HCT116 (cell line): ENCODE measurements at regions not wholly inside any gene's neighbourhood (a gene's known extent, or its start where the extent isn't known, plus 50 kb on each side); places are given as distances from the start of the nearest gene placed in this dataset.

Experiments
- ATAC-seq: fragments of 200-7000 bp; cut with Tn5 transposase; 2 replicates; pipeline ENCODE4 v1.9.1; 2020; ENCODE audit warnings: mild to moderate bottlenecking, moderate library complexity
- BruUV-seq: library from RNA; stranded (reverse); fragments of 400-500 nt; replicated peaks from 2 replicates; lab custom pipeline; 2021; lab: Mats Ljungman, UMichigan
- CTCF ChIA-PET: fragments of 300-600 bp; sonication (Branson Sonifier 250); formaldehyde crosslinking; loops from one replicate; lab custom pipeline; 2021; ENCODE audit warnings: antibody characterized with exemption; lab: Charles Lee
- POLR2A ChIA-PET: fragments of 300-600, 350-600 bp; sonication (Branson Sonifier 250); formaldehyde crosslinking; loops from one replicate; lab custom pipeline; 2021; ENCODE audit warnings: antibody characterized with exemption; lab: Charles Lee
- RAD21 ChIA-PET, 2 experiments: fragments of 300-600 bp; sonication (Branson Sonifier 250); formaldehyde crosslinking; loops; one replicate each; lab custom pipeline; 2023; ENCODE audit warnings: low total read pairs in 2 of 2; ENCODE audit not compliant: uncharacterized antibody in 2 of 2, unreplicated experiment in 2 of 2, low non-redundant PET in 1 of 2; lab: Charles Lee
- DNase-seq: peaks from one replicate; pipeline ENCODE4 v3.0.0-alpha.2; 2010; ENCODE audit warnings: low read depth, low spot score
- H2AFZ ChIP-seq: fragments of 200-600 bp; shearing (Covaris generic), sonication (generic); 2 replicates; pipeline ENCODE4 v1.6.1; 2017; ENCODE audit warnings: low read depth, mixed run types, mixed read lengths, antibody characterized with exemption, low read length; ENCODE audit not compliant: poor library complexity, severe bottlenecking
- H3K27ac ChIP-seq: 2 replicates; pipeline ENCODE4 v1.5.1; 2012; ENCODE audit warnings: low read depth, low read length
- H3K27me3 ChIP-seq: fragments of 200-600 bp; sonication (generic); 2 replicates; pipeline ENCODE4 v1.6.1; 2016; ENCODE audit warnings: mixed run types, low read length, mixed read lengths; ENCODE audit not compliant: insufficient read depth
- H3K36me3 ChIP-seq, 2 experiments: fragments of 200-500 bp in 1 of 2; fragments of 200-600 bp in 1 of 2; sonication (Bioruptor generic) in 1 of 2; sonication (generic) in 1 of 2; 2 replicates each; pipeline versions ENCODE4 v1.5.1 to v1.6.1; 2014 to 2016; ENCODE audit warnings: low read length in 2 of 2, inconsistent platforms in 1 of 2, mixed read lengths in 1 of 2, mixed run types in 1 of 2; ENCODE audit not compliant: insufficient read depth in 2 of 2, control insufficient read depth in 1 of 2
- H3K4me1 ChIP-seq, 2 experiments: fragments of 200-600 bp in 1 of 2; sonication (generic) in 1 of 2; 2 replicates each; pipeline versions ENCODE4 v1.5.1 to v1.6.1; 2012 to 2017; ENCODE audit warnings: low read length in 2 of 2, inconsistent platforms in 1 of 2, mild to moderate bottlenecking in 1 of 2, mixed read lengths in 1 of 2, mixed run types in 1 of 2, moderate library complexity in 1 of 2; ENCODE audit not compliant: insufficient read depth in 2 of 2, control insufficient read depth in 1 of 2
- H3K4me2 ChIP-seq: fragments of 200-600 bp; sonication (generic); 2 replicates; pipeline ENCODE4 v1.6.1; 2017; ENCODE audit warnings: mixed run types, low read length, mixed read lengths
- H3K4me3 ChIP-seq, 2 experiments: fragments of 200-600 bp in 1 of 2; sonication (generic) in 1 of 2; replicated peaks in 1 of 2; 2 replicates each; pipeline ENCODE4 v1.5.1; 2011 to 2016; ENCODE audit warnings: low read length in 2 of 2, control low read depth in 1 of 2, low read depth in 1 of 2, mild to moderate bottlenecking in 1 of 2, mixed read lengths in 1 of 2, mixed run types in 1 of 2
- H3K79me2 ChIP-seq: fragments of 200-600 bp; sonication (generic); 2 replicates; pipeline ENCODE4 v1.6.1; 2017; ENCODE audit warnings: mild to moderate bottlenecking, mixed run types, low read length, moderate library complexity, mixed read lengths; ENCODE audit not compliant: insufficient read depth
- H3K9ac ChIP-seq: fragments of 200-600 bp; sonication (generic); 2 replicates; pipeline ENCODE4 v1.6.1; 2016; ENCODE audit warnings: low read length, mixed read lengths
- H3K9me2 ChIP-seq: fragments of 200-600 bp; sonication (generic), shearing (Covaris generic); 2 replicates; pipeline ENCODE4 v1.6.1; 2017; ENCODE audit warnings: mixed run types, mild to moderate bottlenecking, moderate library complexity; ENCODE audit not compliant: insufficient read depth
- H3K9me3 ChIP-seq, 2 experiments: fragments of 200-500 bp in 1 of 2; fragments of 200-600 bp in 1 of 2; sonication (Bioruptor generic) in 1 of 2; sonication (generic) in 1 of 2; 2 replicates each; pipeline ENCODE4 v1.6.1; 2014 to 2017; ENCODE audit warnings: low read length in 2 of 2, mixed read lengths in 2 of 2, inconsistent platforms in 1 of 2, low read depth in 1 of 2, mild to moderate bottlenecking in 1 of 2, mixed run types in 1 of 2, moderate library complexity in 1 of 2; ENCODE audit not compliant: control insufficient read depth in 1 of 2, insufficient read depth in 1 of 2
- H4K20me1 ChIP-seq: fragments of 200-600 bp; sonication (generic), shearing (Covaris generic); 2 replicates; pipeline ENCODE4 v1.6.1; 2017; ENCODE audit warnings: mixed run types, mild to moderate bottlenecking, moderate library complexity; ENCODE audit not compliant: insufficient read depth
- ATF3 ChIP-seq: IDR thresholded peaks from 2 replicates; pipeline ENCODE4 v1.6.1; 2012
- CBX3 ChIP-seq: IDR thresholded peaks from 2 replicates; pipeline ENCODE4 v1.6.1; 2012; ENCODE audit warnings: low read depth
- EZH2 ChIP-seq: fragments of 200-600 bp; sonication (generic); IDR thresholded peaks from 2 replicates; pipeline ENCODE4 v1.6.1; 2017; ENCODE audit warnings: antibody characterized with exemption, mixed run types
- FOSL1 ChIP-seq: IDR thresholded peaks from 2 replicates; pipeline ENCODE4 v1.6.1; 2012; ENCODE audit warnings: low read depth
- JUND ChIP-seq: IDR thresholded peaks from 2 replicates; pipeline ENCODE4 v1.6.1; 2012
- MAX ChIP-seq: IDR thresholded peaks from 2 replicates; pipeline ENCODE4 v1.6.1; 2012
- POLR2A ChIP-seq: IDR thresholded peaks from 2 replicates; pipeline ENCODE4 v1.7.0; 2011; ENCODE audit warnings: borderline replicate concordance; ENCODE audit not compliant: insufficient read depth, insufficient read length; ENCODE audit errors: extremely low read depth
- SP1 ChIP-seq: IDR thresholded peaks from 2 replicates; pipeline ENCODE4 v1.6.1; 2012; ENCODE audit warnings: low read depth
- SRF ChIP-seq: IDR thresholded peaks from 2 replicates; pipeline ENCODE4 v1.6.1; 2012; ENCODE audit warnings: low read depth
- TCF7L2 ChIP-seq: IDR thresholded peaks from 2 replicates; pipeline ENCODE4 v1.7.0; 2011; ENCODE audit warnings: borderline replicate concordance, inconsistent platforms; ENCODE audit not compliant: insufficient read depth, insufficient read length; ENCODE audit errors: extremely low read depth
- YY1 ChIP-seq: IDR thresholded peaks from 2 replicates; pipeline ENCODE4 v1.6.1; 2011; ENCODE audit warnings: low read length, low read depth, moderate library complexity, mild to moderate bottlenecking; ENCODE audit not compliant: insufficient replicate concordance; ENCODE audit errors: extremely low read depth
- ZBTB33 ChIP-seq: IDR thresholded peaks from 2 replicates; pipeline ENCODE4 v1.6.1; 2011; ENCODE audit warnings: mild to moderate bottlenecking, low read length, moderate library complexity; ENCODE audit not compliant: insufficient replicate concordance; ENCODE audit errors: extremely low read depth
- ZNF274 ChIP-seq: fragments of 200-500 bp; sonication (Bioruptor generic); IDR thresholded peaks from 2 replicates; pipeline ENCODE4 v1.6.1; 2014; ENCODE audit warnings: mild to moderate bottlenecking, low read depth, low read length, inconsistent platforms
- intact Hi-C: fragments of 100-400 bp; cut with micrococcal nuclease; formaldehyde crosslinking; loops from 2 replicates; pipeline ENCODE4 v1.10.0; 2022

DNA sequence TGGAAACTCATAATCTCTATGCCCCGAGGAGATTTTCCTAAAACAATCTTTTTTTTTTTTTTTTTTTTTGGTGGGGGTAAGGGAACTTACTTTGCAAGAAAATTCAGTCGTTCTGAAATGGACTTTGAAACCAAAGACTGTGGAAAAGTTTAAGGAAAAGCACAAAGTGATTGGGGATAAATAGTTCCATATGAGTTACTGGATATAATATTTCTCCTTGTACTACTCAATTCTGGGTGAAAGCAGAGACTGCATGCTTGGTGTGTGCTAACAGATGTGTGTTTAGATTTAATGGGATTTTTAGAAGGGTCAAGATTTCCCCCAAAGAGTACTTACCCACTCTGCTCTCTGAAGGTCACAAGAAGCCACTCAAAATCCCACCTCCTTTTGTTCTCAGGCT lies 204.9 kb upstream of the USP24 start:
- H3K9ac ChIP-seq, result no peak overlapping the region
- peaks cover 0 to 9% of the 10 kb centered on the region in 2 experiments; a peak in 1 of 4 replicates for H3K9me3 ChIP-seq
- intact Hi-C loops, result no loop called here
- DNase-seq, result no peak
- H3K27ac ChIP-seq, result no peak overlapping the region
- no peak overlapping the region for H3K4me2 ChIP-seq
- no peak overlapping the region for H2AFZ ChIP-seq
- ChIA-PET POLR2A (no interaction called here), CTCF (interaction anchor here (1.1 kb wide), 1 partner anchor 18 kb away, joined by 3 read pairs; no protein-coding TSS in a partner anchor), RAD21 (no interaction called here)
- peaks cover 8 to 22% of the 10 kb centered on the region in 2 experiments; a peak in 3 of 4 replicates for H3K4me1 ChIP-seq
- no peak overlapping the region for H3K4me3 ChIP-seq
- no peaks in the 10 kb centered on the region for H4K20me1 ChIP-seq
- no peaks in the 10 kb centered on the region for H3K36me3 ChIP-seq
- no peaks in the 10 kb centered on the region for H3K27me3 ChIP-seq
- no peaks in the 10 kb centered on the region for H3K79me2 ChIP-seq
- no peak for TF ChIP-seq ZBTB33
- no peak for TF ChIP-seq SP1
- no peak for TF ChIP-seq POLR2A
- TF ChIP-seq SRF, result no peak
- no peak for TF ChIP-seq ZNF274
- TF ChIP-seq ATF3, result no peak
- no TSS peak for BruUV-seq
- ATAC-seq, result no peak
- no peaks in the 10 kb centered on the region for H3K9me2 ChIP-seq

- intact Hi-C loops, result no loop called here
- CTCF ChIA-PET, result interaction anchor here (1.1 kb wide), 1 partner anchor 16 kb away, joined by 3 read pairs; no protein-coding TSS in a partner anchor
- H3K27me3 ChIP-seq, result no peaks in the 10 kb centered on the region
Observed at GRCh38 chr1:55418208-55419000, 203.2 kb upstream of the USP24 start.

More at GRCh38 chr1:55418208-55419000, 203.2 kb upstream of the USP24 start:
- ChIA-PET POLR2A (no interaction called here), RAD21 (no interaction called here)
- Histone ChIP-seq H3K4me3 (no peak overlapping the region), H3K9ac (no peak overlapping the region), H3K9me3 (peaks cover 0 to 9% of the 10 kb centered on the region in 2 experiments; a peak in 1 of 4 replicates), H4K20me1 (no peaks in the 10 kb centered on the region), H3K36me3 (no peaks in the 10 kb centered on the region), H3K9me2 (no peaks in the 10 kb centered on the region), H3K4me2 (no peak overlapping the region), H2AFZ (no peak overlapping the region), H3K27ac (no peak overlapping the region), H3K4me1 (peaks cover 8 to 22% of the 10 kb centered on the region in 2 experiments; a peak in 3 of 4 replicates), H3K79me2 (no peaks in the 10 kb centered on the region)
- no peak for TF ChIP-seq JUND
- no peak for TF ChIP-seq MAX
- no peak for TF ChIP-seq ATF3
- no peak for TF ChIP-seq YY1
- no peak for TF ChIP-seq FOSL1
- TF ChIP-seq EZH2, result no peak
- no peak for TF ChIP-seq SRF
- no peak for TF ChIP-seq TCF7L2
- no peak for TF ChIP-seq CBX3
- ATAC-seq, result no peak
- DNase-seq, result no peak
- BruUV-seq, result no TSS peak
